Epithelial cell of proximal tubule (primary cell): ENCODE measurements at regions not wholly inside any gene's neighbourhood (a gene's known extent, or its start where the extent isn't known, plus 50 kb on each side); places are given as distances from the start of the nearest gene placed in this dataset.

ENCODE experiments used
- DNase-seq: peaks from one replicate; pipeline ENCODE4 v3.0.0-alpha.2; 2011; ENCODE audit warnings: low read depth
- H3K4me3 ChIP-seq: 2 replicates; pipeline ENCODE4 v1.5.1; 2011; ENCODE audit warnings: low read depth, mild to moderate bottlenecking, low read length
- TF ChIP-seq, protein P1 (sequence below): conservative IDR thresholded peaks from 2 replicates; pipeline ENCODE4 v1.5.1; 2012; ENCODE audit warnings: low read depth, mild to moderate bottlenecking, low read length

DNA sequence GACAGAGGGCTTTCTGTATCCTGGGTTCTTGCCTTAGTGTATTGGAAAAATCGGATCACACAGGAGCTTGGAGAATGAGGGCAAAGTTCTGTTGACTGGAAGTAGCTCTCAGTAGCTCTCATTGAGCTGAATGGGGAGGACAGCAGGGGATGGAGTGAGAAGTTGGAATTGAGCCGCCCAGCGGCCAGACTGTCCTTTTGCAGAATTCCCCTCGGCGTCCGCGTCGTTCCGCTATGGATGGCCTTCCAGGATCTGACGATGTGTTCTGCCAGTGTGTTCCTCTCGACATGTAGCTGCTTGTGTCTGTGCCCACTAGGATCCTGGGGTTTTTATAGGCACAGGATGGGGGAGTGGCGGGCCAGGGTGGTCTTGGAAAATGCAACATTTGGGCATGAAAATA, 351.8 kb upstream of the SEMA3A start:
- DNase-seq, result no peak
- H3K4me3 ChIP-seq, result no peak overlapping the region
- TF ChIP-seq, protein P1, sequence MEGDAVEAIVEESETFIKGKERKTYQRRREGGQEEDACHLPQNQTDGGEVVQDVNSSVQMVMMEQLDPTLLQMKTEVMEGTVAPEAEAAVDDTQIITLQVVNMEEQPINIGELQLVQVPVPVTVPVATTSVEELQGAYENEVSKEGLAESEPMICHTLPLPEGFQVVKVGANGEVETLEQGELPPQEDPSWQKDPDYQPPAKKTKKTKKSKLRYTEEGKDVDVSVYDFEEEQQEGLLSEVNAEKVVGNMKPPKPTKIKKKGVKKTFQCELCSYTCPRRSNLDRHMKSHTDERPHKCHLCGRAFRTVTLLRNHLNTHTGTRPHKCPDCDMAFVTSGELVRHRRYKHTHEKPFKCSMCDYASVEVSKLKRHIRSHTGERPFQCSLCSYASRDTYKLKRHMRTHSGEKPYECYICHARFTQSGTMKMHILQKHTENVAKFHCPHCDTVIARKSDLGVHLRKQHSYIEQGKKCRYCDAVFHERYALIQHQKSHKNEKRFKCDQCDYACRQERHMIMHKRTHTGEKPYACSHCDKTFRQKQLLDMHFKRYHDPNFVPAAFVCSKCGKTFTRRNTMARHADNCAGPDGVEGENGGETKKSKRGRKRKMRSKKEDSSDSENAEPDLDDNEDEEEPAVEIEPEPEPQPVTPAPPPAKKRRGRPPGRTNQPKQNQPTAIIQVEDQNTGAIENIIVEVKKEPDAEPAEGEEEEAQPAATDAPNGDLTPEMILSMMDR, result no peak

DNA sequence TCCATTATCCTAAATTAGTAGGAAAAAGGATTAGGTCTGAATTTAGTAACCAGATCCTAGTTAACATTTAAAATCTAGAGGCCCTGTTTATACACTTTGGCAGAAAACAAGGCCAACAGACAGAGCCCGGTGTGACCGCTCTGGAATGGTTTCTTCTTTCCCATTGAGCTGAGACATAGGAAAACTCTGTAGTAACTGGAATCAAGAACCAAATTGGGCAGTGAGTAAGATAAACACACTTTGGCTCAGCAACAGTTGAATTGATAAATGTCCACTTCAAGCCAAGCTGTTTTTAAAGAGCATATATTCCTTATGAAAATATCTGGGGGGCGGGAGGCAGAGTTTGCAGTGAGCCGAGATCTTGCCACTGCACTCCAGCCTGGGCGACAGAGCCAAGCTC, 343.7 kb upstream of the SEMA3A start:
- DNase-seq, result no peak
- TF ChIP-seq, protein P1, result no peak
- H3K4me3 ChIP-seq, result no peak overlapping the region

DNA sequence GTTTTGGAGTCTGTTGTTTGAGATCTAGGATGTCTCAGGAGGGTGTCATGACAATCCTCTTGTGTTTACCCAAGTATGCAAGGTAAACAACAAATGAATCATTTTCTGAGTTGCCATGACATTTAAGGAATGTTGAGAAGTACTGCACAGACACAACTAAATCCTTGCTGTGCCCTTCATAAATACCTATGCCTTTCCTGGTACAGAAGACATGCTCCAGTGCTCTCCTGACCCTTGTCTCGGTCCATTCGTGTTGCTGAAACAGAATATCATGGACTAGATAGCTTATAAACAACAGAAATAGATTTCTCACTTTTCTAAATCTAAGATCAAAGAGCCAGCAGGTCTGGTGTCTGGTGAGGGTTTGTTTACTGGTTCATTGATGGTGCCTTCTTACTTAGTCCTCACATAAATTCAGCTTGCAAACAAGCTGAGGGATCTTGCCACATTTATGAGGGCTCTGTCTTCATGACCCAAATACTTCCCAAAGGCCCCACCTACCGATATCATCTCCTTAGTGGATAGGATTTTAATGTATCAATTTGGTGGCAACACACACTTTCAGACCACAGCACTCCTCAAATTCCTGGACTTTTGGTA, 341.8 kb upstream of the SEMA3A start:
- TF ChIP-seq, protein P1, result no peak
- no peak overlapping the region for H3K4me3 ChIP-seq
- peak; percentile 81 for DNase-seq

DNA sequence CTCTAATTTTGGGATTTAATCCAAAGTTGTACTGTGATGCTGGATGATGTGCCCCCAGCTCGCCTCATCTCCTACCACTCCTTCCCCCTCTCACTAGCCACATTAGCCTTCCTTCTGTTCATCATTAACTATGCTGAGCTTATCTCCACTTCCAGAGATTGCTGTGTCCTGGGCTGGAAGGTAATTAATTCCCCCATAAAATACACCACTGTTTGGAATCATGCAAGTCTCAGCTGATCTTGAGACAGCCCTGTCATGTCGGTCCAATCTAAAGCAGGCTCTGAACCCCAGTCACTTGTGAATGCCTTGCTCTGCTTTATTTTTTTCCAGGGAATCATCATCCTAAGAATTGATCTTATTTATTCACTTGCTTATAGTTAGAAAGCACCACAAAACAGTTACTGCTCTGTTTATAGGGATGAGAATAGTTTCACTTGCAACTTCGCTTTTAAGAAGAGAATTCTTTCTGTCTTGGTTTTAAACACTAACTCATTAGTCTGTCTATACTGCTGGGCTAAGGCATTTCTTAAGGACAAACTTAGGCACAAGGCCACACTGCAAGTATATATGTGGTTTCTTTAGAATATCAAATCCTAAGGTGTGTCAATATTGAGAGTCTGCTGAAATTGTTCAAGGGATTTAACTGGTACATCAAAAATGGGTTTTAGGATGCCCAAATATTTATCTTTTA, 341.1 kb upstream of the SEMA3A start:
- DNase-seq, result no peak
- H3K4me3 ChIP-seq, result no peak overlapping the region
- TF ChIP-seq, protein P1, result no peak

DNA sequence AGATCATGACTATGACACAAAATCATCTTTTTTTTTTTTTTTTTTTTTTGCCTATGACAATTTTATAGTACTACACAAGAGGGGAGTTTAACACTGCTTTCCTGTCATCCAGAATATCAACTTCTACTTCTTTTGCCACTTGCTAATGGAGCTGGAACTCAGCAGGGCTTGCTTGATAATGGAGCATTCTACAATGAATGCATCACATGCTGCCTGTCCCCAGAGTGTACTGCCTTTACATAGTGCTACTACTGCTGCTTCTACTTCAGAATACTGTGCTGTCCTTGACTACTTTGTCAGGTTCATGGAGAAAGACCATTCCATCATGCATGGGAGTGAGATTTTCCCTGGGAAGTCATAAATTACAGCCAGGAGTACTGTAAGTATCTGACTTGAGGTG, 338.6 kb upstream of the SEMA3A start:
- no peak for DNase-seq
- TF ChIP-seq, protein P1, result no peak
- no peak overlapping the region for H3K4me3 ChIP-seq

DNA sequence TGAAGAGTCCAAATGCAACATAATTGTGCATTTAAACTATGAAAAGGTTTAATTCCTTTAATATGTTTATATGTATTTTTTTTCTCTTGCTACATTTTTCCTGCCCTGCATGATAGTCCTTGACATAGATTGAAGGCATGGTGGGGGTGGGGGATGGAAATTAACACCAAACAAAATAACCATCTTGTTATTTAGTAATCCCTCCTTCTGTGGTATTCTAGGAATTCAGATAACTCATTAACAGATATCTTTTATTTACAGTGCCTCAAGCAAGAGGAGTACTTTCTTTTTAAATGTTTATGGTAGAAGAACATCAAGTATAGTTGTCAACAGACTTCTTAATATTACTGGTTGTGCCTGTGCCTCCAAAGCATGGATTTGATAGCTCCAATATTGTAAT, 337.6 kb upstream of the SEMA3A start:
- TF ChIP-seq, protein P1, result no peak
- peak; percentile 41 for DNase-seq

More for the DNA sequence above, 337.6 kb upstream of the SEMA3A start:
- H3K4me3 ChIP-seq, result no peak overlapping the region
